NCI-H510A treated with DMSO at 0.1 percent for 48 hours (cell line): ENCODE measurements at regions not wholly inside any gene's neighbourhood (a gene's known extent, or its start where the extent isn't known, plus 50 kb on each side); places are given as distances from the start of the nearest gene placed in this dataset.

Source experiments
- DNase-seq: peaks from one replicate; lab custom pipeline; 2025; lab: John Stamatoyannopoulos, UW

GRCh38 chr3:72373139-72373538 lies 475.1 kb downstream of the SHQ1 start:
- no peak for DNase-seq

- DNase-seq, result no peak
Measured at GRCh38 chr3:72372161-72372560, 476.1 kb downstream of the SHQ1 start.

- no peak for DNase-seq
Measured at GRCh38 chr3:72371431-72371830, 476.8 kb downstream of the SHQ1 start.

GRCh38 chr3:72370947-72371346 lies 477.3 kb downstream of the SHQ1 start:
- no peak for DNase-seq

- DNase-seq, result no peak
Measured at GRCh38 chr3:72369681-72370080, 478.6 kb downstream of the SHQ1 start.

GRCh38 chr3:72368331-72368975 lies 479.8 kb downstream of the SHQ1 start:
- DNase-seq, result no peak

GRCh38 chr3:72361990-72362389 lies 486.3 kb downstream of the SHQ1 start:
- no peak for DNase-seq

- DNase-seq, result no peak
Measured at GRCh38 chr3:72359743-72360142, 488.5 kb downstream of the SHQ1 start.

GRCh38 chr3:72355168-72355567 lies 493.1 kb downstream of the SHQ1 start:
- DNase-seq, result no peak

- DNase-seq, result no peak
Measured at GRCh38 chr3:72354486-72354885, 493.8 kb downstream of the SHQ1 start.

GRCh38 chr3:72353236-72354128 lies 494.8 kb downstream of the SHQ1 start:
- no peak for DNase-seq

GRCh38 chr3:72352176-72352575 lies 496.1 kb downstream of the SHQ1 start:
- no peak for DNase-seq

GRCh38 chr3:72351536-72351935 lies 496.7 kb downstream of the SHQ1 start:
- no peak for DNase-seq

GRCh38 chr3:72350761-72351505 lies 497.3 kb downstream of the SHQ1 start:
- no peak for DNase-seq

GRCh38 chr3:72348357-72348756 lies 499.9 kb downstream of the SHQ1 start:
- no peak for DNase-seq

GRCh38 chr3:72347819-72348319 lies 500.4 kb downstream of the SHQ1 start:
- no peak for DNase-seq

- no peak for DNase-seq
Measured at GRCh38 chr3:72346526-72346926, 501.7 kb downstream of the SHQ1 start.

- no peak for DNase-seq
Measured at GRCh38 chr3:72345980-72346379, 502.3 kb downstream of the SHQ1 start.

GRCh38 chr3:72345237-72345878 lies 502.9 kb downstream of the SHQ1 start:
- no peak for DNase-seq

- DNase-seq, result no peak
Measured at GRCh38 chr3:72344647-72345046, 503.6 kb downstream of the SHQ1 start.

GRCh38 chr3:72344236-72344635 lies 504.0 kb downstream of the SHQ1 start:
- no peak for DNase-seq

- no peak for DNase-seq
Measured at GRCh38 chr3:72343078-72343477, 505.2 kb downstream of the SHQ1 start.
